ENCODE measurements at regions not wholly inside any gene's neighbourhood (a gene's known extent, or its start where the extent isn't known, plus 50 kb on each side); places are given as distances from the start of the nearest gene placed in this dataset.

- no peaks in the 10 kb centered on the region for H4K20me1 ChIP-seq
- H3K4me3 ChIP-seq, result no peak overlapping the region
- peaks cover 60% of the 10 kb centered on the region for H3K27me3 ChIP-seq
- TF ChIP-seq Cebpa-rat (IDR thresholded peaks at IDR 0.05), result no peak
- no peaks in the 10 kb centered on the region for H3K4me1 ChIP-seq
- no peak overlapping the region for H3K27ac ChIP-seq
- no peak overlapping the region for H3K4me2 ChIP-seq
- no peaks in the 10 kb centered on the region for H3K9me3 ChIP-seq
- no peak overlapping the region for H3K9ac ChIP-seq
- H3K36me3 ChIP-seq, result no peaks in the 10 kb centered on the region
Measured at GRCh38 chrX:113124693-113125092, 284.1 kb upstream of the AMOT start.

- peaks cover 58% of the 10 kb centered on the region for H3K27me3 ChIP-seq
- no peak overlapping the region for H3K27ac ChIP-seq
- 0 out of 2 replicates have a peak, but pooled peaks cover 7% of the 10 kb centered on the region for H4K20me1 ChIP-seq
- no peak for TF ChIP-seq Cebpa-rat (IDR thresholded peaks at IDR 0.05)
- no peak overlapping the region for H3K9ac ChIP-seq
- no peaks in the 10 kb centered on the region for H3K4me1 ChIP-seq
- H3K4me3 ChIP-seq, result no peak overlapping the region
- no peaks in the 10 kb centered on the region for H3K9me3 ChIP-seq
- no peaks in the 10 kb centered on the region for H3K36me3 ChIP-seq
- H3K4me2 ChIP-seq, result no peak overlapping the region
Measured at GRCh38 chrX:113075521-113075920, 234.9 kb upstream of the AMOT start.

- no peaks in the 10 kb centered on the region for H3K4me1 ChIP-seq
- no peak overlapping the region for H3K4me3 ChIP-seq
- no peaks in the 10 kb centered on the region for H3K36me3 ChIP-seq
- H3K9me3 ChIP-seq, result peaks cover 18% of the 10 kb centered on the region
- no peak overlapping the region for H3K4me2 ChIP-seq
- TF ChIP-seq Cebpa-rat (IDR thresholded peaks at IDR 0.05), result no peak
- H3K27me3 ChIP-seq, result peaks cover 36% of the 10 kb centered on the region
- no peak overlapping the region for H3K9ac ChIP-seq
- H3K27ac ChIP-seq, result no peak overlapping the region
- no peaks in the 10 kb centered on the region for H4K20me1 ChIP-seq
Measured at GRCh38 chrX:113059714-113060113, 219.1 kb upstream of the AMOT start.

GRCh38 chrX:113058634-113059033 is 218.0 kb upstream of the AMOT start:
- no peak for TF ChIP-seq Cebpa-rat (IDR thresholded peaks at IDR 0.05)
- Histone ChIP-seq H3K27ac (no peak overlapping the region), H3K36me3 (no peaks in the 10 kb centered on the region), H3K4me3 (no peak overlapping the region), H3K4me1 (no peaks in the 10 kb centered on the region), H3K9me3 (peaks cover 7% of the 10 kb centered on the region), H3K27me3 (peaks cover 45% of the 10 kb centered on the region), H4K20me1 (no peaks in the 10 kb centered on the region), H3K4me2 (no peak overlapping the region), H3K9ac (no peak overlapping the region)

GRCh38 chrX:113048896-113049295 is 208.3 kb upstream of the AMOT start:
- Histone ChIP-seq H3K27me3 (peaks cover 73% of the 10 kb centered on the region), H3K9me3 (no peaks in the 10 kb centered on the region), H3K36me3 (no peaks in the 10 kb centered on the region), H3K9ac (no peak overlapping the region), H4K20me1 (no peaks in the 10 kb centered on the region), H3K4me3 (no peak overlapping the region), H3K4me1 (no peaks in the 10 kb centered on the region), H3K4me2 (no peak overlapping the region), H3K27ac (no peak overlapping the region)
- no peak for TF ChIP-seq Cebpa-rat (IDR thresholded peaks at IDR 0.05)

DNA sequence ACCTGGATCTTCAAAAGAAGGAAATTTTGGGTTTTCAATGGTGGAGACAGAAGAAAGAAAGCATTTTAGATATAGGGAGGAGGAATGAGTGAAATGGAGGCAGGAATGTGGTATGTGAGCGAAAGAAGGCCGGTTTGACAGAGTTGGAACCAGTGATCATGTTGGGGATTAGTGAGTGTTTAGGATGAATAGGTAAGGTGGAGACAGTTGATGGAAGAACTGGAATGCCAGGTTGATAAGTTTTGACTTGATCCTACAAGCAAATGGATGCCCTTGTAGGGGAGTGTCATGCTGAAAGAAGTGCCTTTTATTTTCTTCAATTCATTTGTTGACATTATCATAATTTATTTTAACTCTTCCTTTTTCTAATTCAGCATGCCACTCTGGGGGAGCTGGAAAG is 207.8 kb upstream of the AMOT start:
- Histone ChIP-seq H3K36me3 (no peaks in the 10 kb centered on the region), H3K27ac (no peak overlapping the region), H4K20me1 (no peaks in the 10 kb centered on the region), H3K9ac (no peak overlapping the region), H3K4me3 (no peak overlapping the region), H3K4me1 (no peaks in the 10 kb centered on the region), H3K27me3 (peaks cover 73% of the 10 kb centered on the region), H3K4me2 (no peak overlapping the region), H3K9me3 (no peaks in the 10 kb centered on the region)
- no peak for TF ChIP-seq Cebpa-rat (IDR thresholded peaks at IDR 0.05)

DNA sequence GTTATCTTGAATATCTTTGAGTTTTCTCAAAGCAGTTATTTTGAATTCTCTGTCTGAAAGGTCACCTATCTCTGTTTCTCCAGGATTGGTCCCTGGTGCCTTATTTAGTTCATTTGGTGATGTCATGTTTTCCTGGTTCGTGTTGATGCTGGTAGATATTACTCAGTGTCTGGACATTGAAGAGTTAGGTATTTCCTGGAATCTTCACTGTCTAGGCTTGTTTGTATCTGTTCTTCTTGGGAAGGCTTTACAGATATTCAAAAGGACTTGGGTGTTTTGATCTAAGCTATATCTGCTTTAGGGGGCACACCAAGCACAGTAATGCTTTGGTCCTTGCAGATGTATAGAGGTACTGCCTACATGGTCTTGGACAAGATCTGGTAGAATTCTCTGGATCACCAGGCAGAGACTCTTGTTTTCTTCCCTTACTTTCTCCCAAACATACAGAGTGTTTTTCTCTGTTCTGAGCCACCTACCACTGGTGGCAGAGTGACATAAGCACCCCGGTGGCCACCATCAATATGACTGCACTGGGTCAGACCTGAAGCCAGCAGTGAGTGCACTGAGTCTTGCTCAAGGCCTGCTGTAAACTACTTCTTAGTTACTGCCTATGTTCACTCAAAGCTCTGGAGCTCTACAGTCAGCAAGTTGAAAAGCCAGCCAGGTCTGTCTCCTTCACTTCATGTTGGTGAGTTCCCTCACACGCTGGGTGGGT is 193.5 kb upstream of the AMOT start:
- no peaks in the 10 kb centered on the region for H4K20me1 ChIP-seq
- no peak for TF ChIP-seq Cebpa-rat (IDR thresholded peaks at IDR 0.05)
- H3K9ac ChIP-seq, result no peak overlapping the region
- H3K36me3 ChIP-seq, result no peaks in the 10 kb centered on the region
- H3K4me1 ChIP-seq, result no peaks in the 10 kb centered on the region
- H3K9me3 ChIP-seq, result peaks cover 2% of the 10 kb centered on the region; the same call in 1 of the 2 replicates
- no peak overlapping the region for H3K4me2 ChIP-seq
- no peak overlapping the region for H3K4me3 ChIP-seq
- H3K27ac ChIP-seq, result no peak overlapping the region
- peaks cover 65% of the 10 kb centered on the region for H3K27me3 ChIP-seq

GRCh38 chrX:113019958-113020357 is 179.3 kb upstream of the AMOT start:
- H3K27ac ChIP-seq, result no peak overlapping the region
- TF ChIP-seq Cebpa-rat (IDR thresholded peaks at IDR 0.05), result no peak

GRCh38 chrX:113009837-113010236 is 169.2 kb upstream of the AMOT start:
- H4K20me1 ChIP-seq, result no peaks in the 10 kb centered on the region
- no peaks in the 10 kb centered on the region for H3K36me3 ChIP-seq
- H3K9me3 ChIP-seq, result no peaks in the 10 kb centered on the region
- TF ChIP-seq Cebpa-rat (IDR thresholded peaks at IDR 0.05), result no peak
- H3K27me3 ChIP-seq, result peaks cover 44% of the 10 kb centered on the region
- H3K4me3 ChIP-seq, result no peak overlapping the region
- no peak overlapping the region for H3K27ac ChIP-seq
- H3K4me1 ChIP-seq, result no peaks in the 10 kb centered on the region
- no peak overlapping the region for H3K4me2 ChIP-seq
- no peak overlapping the region for H3K9ac ChIP-seq

More at GRCh38 chrX:113019958-113020357, 179.3 kb upstream of the AMOT start:
- Histone ChIP-seq H3K4me3 (no peak overlapping the region), H3K9ac (no peak overlapping the region), H3K27me3 (peaks cover 56% of the 10 kb centered on the region), H3K36me3 (no peaks in the 10 kb centered on the region), H4K20me1 (no peaks in the 10 kb centered on the region), H3K4me2 (no peak overlapping the region), H3K4me1 (no peaks in the 10 kb centered on the region), H3K9me3 (no peaks in the 10 kb centered on the region)

DNA sequence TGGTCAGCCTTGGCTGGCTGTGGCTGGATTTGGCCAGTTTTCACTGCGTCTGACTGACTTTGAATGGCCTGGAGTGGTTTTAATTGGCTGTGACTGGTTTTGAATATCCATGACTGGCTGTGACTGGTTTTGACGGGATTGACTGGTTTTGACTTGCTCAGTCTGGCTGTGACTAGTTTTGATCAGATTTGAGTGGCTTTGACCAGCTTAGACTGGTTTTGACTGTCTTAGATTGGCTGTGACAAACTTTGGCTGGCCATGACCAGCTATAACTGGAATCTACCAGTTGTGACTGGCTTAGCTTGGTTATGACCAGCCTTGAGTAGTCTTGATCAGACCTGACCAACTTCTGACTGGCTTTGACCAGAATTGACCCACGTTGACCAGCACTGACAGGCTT is 168.4 kb upstream of the AMOT start:
- Histone ChIP-seq H3K4me3 (no peak overlapping the region), H3K9me3 (no peaks in the 10 kb centered on the region), H3K36me3 (no peaks in the 10 kb centered on the region), H3K27ac (no peak overlapping the region), H3K9ac (no peak overlapping the region), H3K27me3 (peaks cover 44% of the 10 kb centered on the region), H3K4me1 (no peaks in the 10 kb centered on the region), H4K20me1 (no peaks in the 10 kb centered on the region), H3K4me2 (no peak overlapping the region)
- no peak for TF ChIP-seq Cebpa-rat (IDR thresholded peaks at IDR 0.05)

- H3K4me3 ChIP-seq, result no peak overlapping the region
- H3K27me3 ChIP-seq, result peaks cover 77% of the 10 kb centered on the region
- H3K27ac ChIP-seq, result no peak overlapping the region
- TF ChIP-seq Cebpa-rat (IDR thresholded peaks at IDR 0.05), result no peak
- H3K4me2 ChIP-seq, result no peak overlapping the region
- no peak overlapping the region for H3K9ac ChIP-seq
- H3K9me3 ChIP-seq, result no peaks in the 10 kb centered on the region
- H3K4me1 ChIP-seq, result no peaks in the 10 kb centered on the region
- H3K36me3 ChIP-seq, result no peaks in the 10 kb centered on the region
- no peaks in the 10 kb centered on the region for H4K20me1 ChIP-seq
Measured at GRCh38 chrX:113001836-113002235, 161.2 kb upstream of the AMOT start.
